ENCODE measurements at regions not wholly inside any gene's neighbourhood (a gene's known extent, or its start where the extent isn't known, plus 50 kb on each side); places are given as distances from the start of the nearest gene placed in this dataset.
"Not testable (repeated sequence)": the region's sequence is repeated elsewhere in the genome, so short reads cannot be mapped to it uniquely, and the experiment has no call there.

DNA sequence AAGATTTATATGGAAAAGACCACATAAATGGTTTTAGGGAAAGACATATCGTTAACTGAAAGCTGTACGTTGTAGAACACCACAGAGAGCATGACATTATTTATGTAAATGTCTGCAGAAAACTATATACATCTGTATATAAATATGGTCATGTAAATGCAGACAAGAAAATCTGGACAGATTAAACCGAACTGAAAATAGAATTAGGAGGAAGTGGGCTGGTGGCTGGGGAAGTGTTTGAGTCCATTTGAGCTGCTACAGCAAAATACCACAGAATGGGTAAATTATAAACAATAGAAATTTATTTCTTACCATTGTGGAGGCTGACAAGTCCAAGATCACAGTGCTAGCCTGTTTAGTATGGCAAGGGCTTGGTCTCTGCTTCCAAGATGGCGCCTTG, 56.3 kb upstream of the USP6NL start:
- DNase-seq (ENCODE audit: low read depth): no peak

DNA sequence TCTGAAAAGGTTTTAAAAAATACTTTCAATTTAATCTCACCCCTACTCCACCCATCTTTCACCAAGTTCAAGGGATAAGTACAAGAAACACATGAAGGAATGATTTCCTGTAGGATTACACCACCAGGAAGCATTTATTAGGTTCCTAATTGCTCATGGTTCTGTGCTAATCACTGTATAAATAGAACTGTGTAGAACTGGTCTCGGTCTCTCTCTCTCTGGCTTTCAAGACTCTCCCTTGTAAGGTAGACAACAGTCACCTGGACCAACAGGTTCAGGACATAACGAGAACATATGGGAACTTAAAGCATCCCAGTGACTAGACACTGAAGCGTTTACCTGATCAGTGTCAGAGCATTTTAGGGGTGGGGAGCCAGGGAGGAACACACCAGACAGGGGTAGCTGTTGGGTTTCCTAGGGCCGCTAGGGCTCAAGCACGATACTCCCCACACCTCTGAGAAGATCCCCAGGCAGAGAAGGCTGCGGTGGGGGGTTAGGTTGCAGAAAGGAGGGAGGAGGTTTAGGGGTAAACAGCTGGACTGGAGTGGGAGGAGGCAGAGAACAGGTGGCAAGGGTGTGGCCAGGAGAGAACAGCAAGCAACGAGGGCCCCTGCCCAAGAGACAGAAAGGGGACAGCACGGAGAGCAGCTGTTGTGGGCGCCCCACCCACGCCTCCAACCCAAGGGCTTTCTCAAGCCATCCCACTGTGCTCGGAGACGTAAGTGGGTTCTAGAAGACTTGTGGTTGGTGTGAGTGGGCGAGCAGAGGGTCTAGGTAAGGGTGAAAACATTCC, 52.5 kb upstream of the USP6NL start:
- DNase-seq (ENCODE audit: low read depth): no peak

DNA sequence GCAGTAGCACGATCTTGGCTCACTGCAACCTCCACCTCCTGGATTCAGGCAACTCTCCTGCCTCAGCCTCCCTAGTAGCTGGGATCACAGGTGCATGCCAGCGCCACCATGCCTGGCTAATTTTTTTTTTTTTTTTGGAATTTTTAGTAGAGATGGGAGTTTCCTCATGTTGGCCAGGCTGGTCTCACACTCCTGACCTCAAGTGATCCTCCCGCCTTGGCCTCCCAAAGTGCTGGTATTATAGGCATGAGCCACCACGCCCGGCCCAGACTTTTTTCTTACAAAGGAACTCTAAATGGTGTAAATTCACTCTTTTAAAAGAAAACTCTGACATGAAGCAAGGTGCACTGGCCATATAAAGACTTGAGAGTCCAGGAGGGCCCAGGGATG, 51.7 kb upstream of the USP6NL start:
- DNase-seq (ENCODE audit: low read depth): not testable (repeated sequence)

DNA sequence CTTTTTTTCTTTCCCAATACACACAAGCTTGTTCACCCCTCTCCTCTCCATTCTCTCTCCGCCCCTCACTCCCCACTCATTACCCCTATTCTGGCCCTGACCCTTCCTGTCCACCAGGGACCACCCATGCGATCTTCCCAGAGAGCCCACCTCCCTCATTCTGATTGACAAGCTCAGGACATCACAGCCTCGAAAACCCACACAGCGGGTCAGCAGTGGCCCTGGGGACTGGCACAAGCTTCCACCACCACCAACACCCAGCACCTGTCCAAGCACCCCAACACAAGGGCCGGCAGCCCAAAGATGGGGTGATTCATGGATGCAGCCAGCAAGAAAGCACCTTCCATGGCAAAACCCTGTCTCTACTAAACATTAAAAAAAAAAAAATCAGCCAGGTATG, 50.0 kb upstream of the USP6NL start:
- no peak for DNase-seq (ENCODE audit: low read depth)
